MCF 10A (cell line): ENCODE measurements at regions not wholly inside any gene's neighbourhood (a gene's known extent, or its start where the extent isn't known, plus 50 kb on each side); places are given as distances from the start of the nearest gene placed in this dataset.
A peak's percentile ranks its signal among the peaks of the same experiment; 100 is the strongest.

ENCODE experiments used
- BruUV-seq: library from RNA; stranded (reverse); fragments of 400-500 nt; replicated peaks from 2 replicates; lab custom pipeline; 2021; lab: Mats Ljungman, UMichigan
- CTCF ChIA-PET: fragments of 300-600 bp; sonication (Branson Sonifier 250); formaldehyde crosslinking; extraction: SDS; loops from one replicate; lab custom pipeline; 2021; ENCODE audit warnings: antibody characterized with exemption, inconsistent platforms; lab: Yijun Ruan, JAX
- POLR2A ChIA-PET: fragments of 300-600, 350-650 bp; sonication (Branson Sonifier 250); formaldehyde crosslinking; extraction: SDS; loops from one replicate; lab custom pipeline; 2020; ENCODE audit warnings: antibody characterized with exemption, inconsistent platforms; lab: Yijun Ruan, JAX
- DNase-seq: peaks from one replicate; pipeline ENCODE4 v3.0.0-alpha.2; 2018; ENCODE audit not compliant: unreplicated experiment
- H3K27ac Mint-ChIP-seq: one replicate; pipeline ENCODE4 v1.8.0; 2022; ENCODE audit warnings: mild to moderate bottlenecking, low read depth, mixed read lengths; ENCODE audit not compliant: unreplicated experiment
- H3K27me3 Mint-ChIP-seq: one replicate; pipeline ENCODE4 v1.8.0; 2022; ENCODE audit warnings: mixed read lengths; ENCODE audit not compliant: insufficient read depth, unreplicated experiment
- H3K36me3 Mint-ChIP-seq: one replicate; pipeline ENCODE4 v1.8.0; 2022; ENCODE audit warnings: mild to moderate bottlenecking, moderate library complexity, mixed read lengths; ENCODE audit not compliant: insufficient read depth, unreplicated experiment
- H3K4me1 Mint-ChIP-seq: one replicate; pipeline ENCODE4 v1.8.0; 2022; ENCODE audit warnings: mixed read lengths; ENCODE audit not compliant: insufficient read depth, unreplicated experiment
- H3K4me3 Mint-ChIP-seq: one replicate; pipeline ENCODE4 v1.8.0; 2022; ENCODE audit warnings: mild to moderate bottlenecking, moderate library complexity, mixed read lengths; ENCODE audit not compliant: unreplicated experiment
- H3K9me3 Mint-ChIP-seq: one replicate; pipeline ENCODE4 v1.8.0; 2022; ENCODE audit warnings: mixed read lengths; ENCODE audit not compliant: unreplicated experiment
- CTCF ChIP-seq: fragments of 200-600 bp; IDR thresholded peaks from one replicate; pipeline ENCODE4 v1.8.0; 2022; ENCODE audit warnings: antibody characterized with exemption, mild to moderate bottlenecking; ENCODE audit not compliant: unreplicated experiment
- intact Hi-C: fragments of 100-400 bp; cut with micrococcal nuclease; formaldehyde crosslinking; loops from 2 replicates; pipeline ENCODE4 v1.14.1; 2022

GRCh38 chr14:54172562-54172961 is 215.9 kb upstream of the BMP4 start:
- no TSS peak for BruUV-seq
- Mint-ChIP-seq H3K27me3 (no peaks in the 10 kb centered on the region), H3K36me3 (no peaks in the 10 kb centered on the region), H3K9me3 (no peaks in the 10 kb centered on the region), H3K27ac (no peak overlapping the region), H3K4me1 (peaks cover 50% of the 10 kb centered on the region), H3K4me3 (no peak overlapping the region)
- ChIA-PET CTCF (interaction anchor here (0.6 to 3.5 kb wide), 6 partner anchors 10 to 167 kb away, joined by 3 to 21 read pairs (median 4); no protein-coding TSS in a partner anchor), POLR2A (interaction anchor here (1.1 to 1.2 kb wide), 3 partner anchors 12 to 847 kb away, joined by 3 to 4 read pairs (median 3); no protein-coding TSS in a partner anchor)
- TF ChIP-seq CTCF = no peak
- peak; percentile 38 for DNase-seq
- intact Hi-C loops = loop anchor here (10.0 kb wide), 3 partner anchors 218 to 508 kb away; partner anchors contain the start of gene BMP4

GRCh38 chr14:54173802-54174201 is 217.2 kb upstream of the BMP4 start:
- intact Hi-C loops = loop anchor here (2.0 to 10.0 kb wide), 4 partner anchors 219 to 509 kb away; partner anchors contain the start of gene BMP4
- BruUV-seq = no TSS peak
- Mint-ChIP-seq H3K27me3 (no peaks in the 10 kb centered on the region), H3K36me3 (no peaks in the 10 kb centered on the region), H3K27ac (peak overlapping the region; percentile 39), H3K9me3 (no peaks in the 10 kb centered on the region), H3K4me1 (peaks cover 43% of the 10 kb centered on the region), H3K4me3 (no peak overlapping the region)
- CTCF ChIA-PET = interaction anchor here (0.7 to 4.2 kb wide), 16 partner anchors 9 to 741 kb away, joined by 3 to 43 read pairs (median 6); no protein-coding TSS in a partner anchor
- no peak for TF ChIP-seq CTCF
- no peak for DNase-seq
- POLR2A ChIA-PET = interaction anchor here (0.8 to 1.2 kb wide), 3 partner anchors 174 to 848 kb away, joined by 3 read pairs; no protein-coding TSS in a partner anchor

GRCh38 chr14:54174457-54174856 is 217.8 kb upstream of the BMP4 start:
- no peaks in the 10 kb centered on the region for H3K9me3 Mint-ChIP-seq
- no peaks in the 10 kb centered on the region for H3K36me3 Mint-ChIP-seq
- no peak overlapping the region for H3K4me3 Mint-ChIP-seq
- CTCF ChIA-PET = interaction anchor here (0.7 to 4.2 kb wide), 28 partner anchors 10 to 741 kb away, joined by 3 to 43 read pairs (median 5); no protein-coding TSS in a partner anchor
- no peak for TF ChIP-seq CTCF
- intact Hi-C loops = loop anchor here (2.0 to 10.0 kb wide), 4 partner anchors 220 to 510 kb away; partner anchors contain the start of gene BMP4
- no peak for DNase-seq
- peak overlapping the region; percentile 39 for H3K27ac Mint-ChIP-seq
- no TSS peak for BruUV-seq
- POLR2A ChIA-PET = interaction anchor here (0.8 to 1.8 kb wide), 5 partner anchors 18 to 636 kb away, joined by 3 to 11 read pairs (median 4); no protein-coding TSS in a partner anchor
- peaks cover 38% of the 10 kb centered on the region for H3K4me1 Mint-ChIP-seq
- no peaks in the 10 kb centered on the region for H3K27me3 Mint-ChIP-seq

- peaks cover 30% of the 10 kb centered on the region for H3K4me1 Mint-ChIP-seq
- POLR2A ChIA-PET = interaction anchor here (0.8 to 1.8 kb wide), 6 partner anchors 17 to 637 kb away, joined by 3 to 11 read pairs (median 5); no protein-coding TSS in a partner anchor
- BruUV-seq = no TSS peak
Measured at GRCh38 chr14:54175298-54175942, 218.8 kb upstream of the BMP4 start.

More at GRCh38 chr14:54175298-54175942, 218.8 kb upstream of the BMP4 start:
- intact Hi-C loops = loop anchor here (1.0 to 10.0 kb wide), 8 partner anchors 150 to 743 kb away; partner anchors contain the start of gene BMP4
- H3K4me3 Mint-ChIP-seq = no peak overlapping the region
- H3K27me3 Mint-ChIP-seq = no peaks in the 10 kb centered on the region
- H3K36me3 Mint-ChIP-seq = no peaks in the 10 kb centered on the region
- H3K9me3 Mint-ChIP-seq = no peaks in the 10 kb centered on the region
- peak; percentile 80 for TF ChIP-seq CTCF
- CTCF ChIA-PET = interaction anchor here (0.6 to 4.2 kb wide), 53 partner anchors 11 to 1905 kb away, joined by 3 to 43 read pairs (median 4); no protein-coding TSS in a partner anchor
- peak; percentile 84 for DNase-seq
- H3K27ac Mint-ChIP-seq = no peak overlapping the region
